H1 (cell line): ENCODE measurements at regions not wholly inside any gene's neighbourhood (a gene's known extent, or its start where the extent isn't known, plus 50 kb on each side); places are given as distances from the start of the nearest gene placed in this dataset.

Experiments
- EP300 ChIP-seq, 2 experiments: IDR thresholded peaks; 1 replicate in 1 of 2; 2 replicates in 1 of 2; pipeline ENCODE4 v1.6.1; 2011 to 2012; ENCODE audit warnings: low read depth in 2 of 2, low read length in 2 of 2, mild to moderate bottlenecking in 2 of 2, borderline replicate concordance in 1 of 2, inconsistent platforms in 1 of 2, moderate library complexity in 1 of 2
- EZH2 ChIP-seq: fragments of 200-600 bp; sonication (generic); IDR thresholded peaks from 2 replicates; pipeline ENCODE4 v1.7.1; 2012; ENCODE audit warnings: low read depth, mild to moderate bottlenecking, moderate library complexity, low read length, inconsistent platforms; ENCODE audit not compliant: severe bottlenecking
- GABPA ChIP-seq: IDR thresholded peaks from 2 replicates; pipeline ENCODE4 v1.6.1; 2011; ENCODE audit warnings: mild to moderate bottlenecking, low read length, moderate library complexity, borderline replicate concordance; ENCODE audit not compliant: insufficient read depth
- HDAC2 ChIP-seq, 2 experiments: fragments of 300-600 bp in 1 of 2; sonication (generic) in 1 of 2; IDR thresholded peaks; 2 replicates each; pipeline ENCODE4 v1.6.1; 2011 to 2012; ENCODE audit warnings: low read depth in 2 of 2, low read length in 2 of 2, mild to moderate bottlenecking in 2 of 2, moderate library complexity in 2 of 2, borderline replicate concordance in 1 of 2, inconsistent platforms in 1 of 2
- POLR2A ChIP-seq, 2 experiments: IDR thresholded peaks; 1 replicate in 1 of 2; 2 replicates in 1 of 2; pipeline ENCODE4 v1.6.1; 2011; ENCODE audit warnings: low read depth in 2 of 2, low read length in 2 of 2, mild to moderate bottlenecking in 2 of 2; ENCODE audit errors: control extremely low read depth in 1 of 2
- POLR2AphosphoS5 ChIP-seq: IDR thresholded peaks from 2 replicates; pipeline ENCODE4 v1.6.1; 2011; ENCODE audit warnings: low read depth, low read length
- SIX5 ChIP-seq: IDR thresholded peaks from 2 replicates; pipeline ENCODE4 v1.6.1; 2011; ENCODE audit warnings: mild to moderate bottlenecking, low read depth, low read length
- ZNF274 ChIP-seq: IDR thresholded peaks from 2 replicates; pipeline ENCODE4 v1.7.0; 2012; ENCODE audit warnings: low read length, borderline replicate concordance; ENCODE audit errors: extremely low read depth
- TF ChIP-seq, protein P1 (sequence below), 3 experiments: IDR thresholded peaks; 1 replicate in 2 of 3; 2 replicates in 1 of 3; pipeline versions ENCODE4 v1.5.1 to v1.6.1; 2011; ENCODE audit warnings: low read length in 3 of 3, mild to moderate bottlenecking in 3 of 3, inconsistent platforms in 2 of 3, low read depth in 1 of 3, moderate library complexity in 1 of 3; ENCODE audit not compliant: insufficient read depth in 1 of 3; ENCODE audit errors: control extremely low read depth in 1 of 3

DNA sequence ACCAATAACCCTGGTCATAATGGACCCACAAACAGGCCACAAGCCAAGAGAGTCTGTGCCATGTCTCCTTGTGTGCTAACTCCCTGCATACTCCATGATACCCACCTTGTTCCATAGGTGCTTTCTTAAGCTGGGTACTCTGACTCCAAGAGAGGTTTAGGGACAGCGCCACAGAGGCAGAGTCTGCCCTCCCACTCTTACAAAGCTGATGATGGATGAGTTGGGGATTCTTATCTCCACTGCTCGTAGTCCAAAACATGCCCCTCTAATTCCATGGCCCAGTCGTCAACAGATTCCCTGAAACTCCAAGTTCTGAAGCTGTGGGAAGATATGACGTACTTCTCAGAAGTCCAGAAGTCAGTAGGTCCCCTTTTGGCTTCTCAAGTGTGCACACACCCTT, 184.4 kb upstream of the CCL2 start:
- no peak for TF ChIP-seq POLR2A (IDR thresholded peaks at IDR 0.05; ENCODE audit: control extremely low read depth in 1 of 2, low read depth in 2 of 2, low read length in 2 of 2)
- TF ChIP-seq, protein P1, sequence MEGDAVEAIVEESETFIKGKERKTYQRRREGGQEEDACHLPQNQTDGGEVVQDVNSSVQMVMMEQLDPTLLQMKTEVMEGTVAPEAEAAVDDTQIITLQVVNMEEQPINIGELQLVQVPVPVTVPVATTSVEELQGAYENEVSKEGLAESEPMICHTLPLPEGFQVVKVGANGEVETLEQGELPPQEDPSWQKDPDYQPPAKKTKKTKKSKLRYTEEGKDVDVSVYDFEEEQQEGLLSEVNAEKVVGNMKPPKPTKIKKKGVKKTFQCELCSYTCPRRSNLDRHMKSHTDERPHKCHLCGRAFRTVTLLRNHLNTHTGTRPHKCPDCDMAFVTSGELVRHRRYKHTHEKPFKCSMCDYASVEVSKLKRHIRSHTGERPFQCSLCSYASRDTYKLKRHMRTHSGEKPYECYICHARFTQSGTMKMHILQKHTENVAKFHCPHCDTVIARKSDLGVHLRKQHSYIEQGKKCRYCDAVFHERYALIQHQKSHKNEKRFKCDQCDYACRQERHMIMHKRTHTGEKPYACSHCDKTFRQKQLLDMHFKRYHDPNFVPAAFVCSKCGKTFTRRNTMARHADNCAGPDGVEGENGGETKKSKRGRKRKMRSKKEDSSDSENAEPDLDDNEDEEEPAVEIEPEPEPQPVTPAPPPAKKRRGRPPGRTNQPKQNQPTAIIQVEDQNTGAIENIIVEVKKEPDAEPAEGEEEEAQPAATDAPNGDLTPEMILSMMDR (IDR thresholded peaks at IDR 0.05; ENCODE audit: control extremely low read depth in 1 of 3, insufficient read depth in 1 of 3, low read depth in 1 of 3, low read length in 3 of 3) = no peak
- TF ChIP-seq SIX5 = no peak
- no peak for TF ChIP-seq EZH2
- no peak for TF ChIP-seq HDAC2 (IDR thresholded peaks at IDR 0.05; ENCODE audit: borderline replicate concordance in 1 of 2, low read depth in 2 of 2, low read length in 2 of 2)
- no peak for TF ChIP-seq EP300 (IDR thresholded peaks at IDR 0.05; ENCODE audit: borderline replicate concordance in 1 of 2, low read depth in 2 of 2, low read length in 2 of 2)
- no peak for TF ChIP-seq ZNF274
- TF ChIP-seq GABPA = no peak
- no peak for TF ChIP-seq POLR2AphosphoS5
